Panc1 (cell line): ENCODE measurements at regions not wholly inside any gene's neighbourhood (a gene's known extent, or its start where the extent isn't known, plus 50 kb on each side); places are given as distances from the start of the nearest gene placed in this dataset.

ENCODE experiments used
- ATAC-seq: fragments of 200-7000 bp; cut with Tn5 transposase; 2 replicates; pipeline ENCODE4 v1.9.1; 2020; ENCODE audit warnings: mild to moderate bottlenecking, moderate library complexity
- BruUV-seq: library from RNA; stranded (reverse); fragments of 400-500 nt; replicated peaks from 2 replicates; lab custom pipeline; 2021; lab: Mats Ljungman, UMichigan
- CTCF ChIA-PET: fragments of 300-600 bp; sonication (Branson Sonifier 250); formaldehyde crosslinking; loops from one replicate; lab custom pipeline; 2022; ENCODE audit warnings: antibody characterized with exemption; lab: Charles Lee
- POLR2A ChIA-PET: fragments of 300-600 bp; sonication (Branson Sonifier 250); formaldehyde crosslinking; loops from one replicate; lab custom pipeline; 2022; ENCODE audit warnings: antibody characterized with exemption; lab: Charles Lee
- DNase-seq: peaks from one replicate; pipeline ENCODE4 v3.0.0-alpha.2; 2010; ENCODE audit warnings: low read depth, low spot score
- H3K27ac ChIP-seq: 2 replicates; pipeline ENCODE4 v1.5.1; 2011; ENCODE audit warnings: mild to moderate bottlenecking, low read length, inconsistent platforms
- H3K27me3 ChIP-seq: fragments of 200-500 bp; sonication (Bioruptor generic); 2 replicates; pipeline ENCODE4 v1.6.0; 2014; ENCODE audit warnings: low read length, inconsistent platforms; ENCODE audit not compliant: control insufficient read depth, insufficient read depth
- H3K36me3 ChIP-seq: fragments of 200-500 bp; sonication (Bioruptor generic); 2 replicates; pipeline ENCODE4 v1.5.1; 2014; ENCODE audit warnings: inconsistent platforms, mild to moderate bottlenecking, low read length, moderate library complexity; ENCODE audit not compliant: control insufficient read depth, insufficient read depth
- H3K4me1 ChIP-seq: 2 replicates; pipeline ENCODE4 v1.5.1; 2011; ENCODE audit warnings: inconsistent platforms, mild to moderate bottlenecking, low read length, moderate library complexity; ENCODE audit not compliant: control insufficient read depth, insufficient read depth
- H3K4me3 ChIP-seq, 2 experiments: 2 replicates each; pipeline ENCODE4 v1.5.1; 2011 to 2012; ENCODE audit warnings: low read depth in 2 of 2, low read length in 2 of 2, mild to moderate bottlenecking in 2 of 2, inconsistent platforms in 1 of 2, moderate library complexity in 1 of 2
- H3K9me3 ChIP-seq: fragments of 200-500 bp; sonication (Bioruptor generic); 2 replicates; pipeline ENCODE4 v1.5.1; 2014; ENCODE audit warnings: low read depth, mild to moderate bottlenecking, inconsistent platforms, low read length, moderate library complexity; ENCODE audit not compliant: control insufficient read depth, insufficient read depth
- POLR2AphosphoS5 ChIP-seq: IDR thresholded peaks from 2 replicates; pipeline ENCODE4 v1.6.1; 2012; ENCODE audit warnings: mild to moderate bottlenecking, low read depth, low read length, moderate library complexity
- REST ChIP-seq, 2 experiments: IDR thresholded peaks; 2 replicates each; pipeline ENCODE4 v1.6.1; 2011 to 2012; ENCODE audit warnings: low read depth in 2 of 2, control low read depth in 1 of 2, low read length in 1 of 2, mild to moderate bottlenecking in 1 of 2, moderate library complexity in 1 of 2; ENCODE audit not compliant: insufficient read depth in 1 of 2
- SIN3A ChIP-seq: IDR thresholded peaks from 2 replicates; pipeline ENCODE4 v1.6.1; 2012; ENCODE audit warnings: low read depth, mild to moderate bottlenecking, low read length, moderate library complexity, borderline replicate concordance; ENCODE audit not compliant: insufficient read depth
- TCF7L2 ChIP-seq: IDR thresholded peaks from 2 replicates; pipeline ENCODE4 v1.6.1; 2011; ENCODE audit warnings: mild to moderate bottlenecking, low read depth, low read length, inconsistent platforms
- in situ Hi-C: cut with HindIII; loops from 2 replicates; pipeline ENCODE4 v1.10.0; 2016; ENCODE audit warnings: low sequenced_read_pairs, low pct_unique_long_range_greater_than_20kb
- intact Hi-C: fragments of 100-400 bp; cut with micrococcal nuclease; formaldehyde crosslinking; loops from one replicate; pipeline ENCODE4 v1.10.0; 2022; ENCODE audit not compliant: unreplicated experiment
- TF ChIP-seq, protein P1 (sequence below): fragments of 450-650 bp; IDR thresholded peaks from 2 replicates; pipeline ENCODE4 v1.5.1; 2017; ENCODE audit warnings: mild to moderate bottlenecking

GRCh38 chr1:68293609-68294366 is 61.5 kb upstream of the WLS start:
- Histone ChIP-seq H3K4me1 (no peaks in the 10 kb centered on the region), H3K27me3 (no peaks in the 10 kb centered on the region), H3K4me3 (no peak overlapping the region), H3K9me3 (no peaks in the 10 kb centered on the region), H3K27ac (no peak overlapping the region), H3K36me3 (no peaks in the 10 kb centered on the region)
- TF ChIP-seq SIN3A = no peak
- no peak for TF ChIP-seq REST (IDR thresholded peaks at IDR 0.05; ENCODE audit: insufficient read depth in 1 of 2, low read depth in 2 of 2, low read length in 1 of 2)
- TF ChIP-seq, protein P1, sequence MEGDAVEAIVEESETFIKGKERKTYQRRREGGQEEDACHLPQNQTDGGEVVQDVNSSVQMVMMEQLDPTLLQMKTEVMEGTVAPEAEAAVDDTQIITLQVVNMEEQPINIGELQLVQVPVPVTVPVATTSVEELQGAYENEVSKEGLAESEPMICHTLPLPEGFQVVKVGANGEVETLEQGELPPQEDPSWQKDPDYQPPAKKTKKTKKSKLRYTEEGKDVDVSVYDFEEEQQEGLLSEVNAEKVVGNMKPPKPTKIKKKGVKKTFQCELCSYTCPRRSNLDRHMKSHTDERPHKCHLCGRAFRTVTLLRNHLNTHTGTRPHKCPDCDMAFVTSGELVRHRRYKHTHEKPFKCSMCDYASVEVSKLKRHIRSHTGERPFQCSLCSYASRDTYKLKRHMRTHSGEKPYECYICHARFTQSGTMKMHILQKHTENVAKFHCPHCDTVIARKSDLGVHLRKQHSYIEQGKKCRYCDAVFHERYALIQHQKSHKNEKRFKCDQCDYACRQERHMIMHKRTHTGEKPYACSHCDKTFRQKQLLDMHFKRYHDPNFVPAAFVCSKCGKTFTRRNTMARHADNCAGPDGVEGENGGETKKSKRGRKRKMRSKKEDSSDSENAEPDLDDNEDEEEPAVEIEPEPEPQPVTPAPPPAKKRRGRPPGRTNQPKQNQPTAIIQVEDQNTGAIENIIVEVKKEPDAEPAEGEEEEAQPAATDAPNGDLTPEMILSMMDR = no peak
- no peak for TF ChIP-seq POLR2AphosphoS5
- no peak for TF ChIP-seq TCF7L2
- POLR2A ChIA-PET = no interaction called here
- DNase-seq (no peak), ATAC-seq (no peak)
- no TSS peak for BruUV-seq
- CTCF ChIA-PET = no interaction called here
- in situ Hi-C loops (no loop called here), intact Hi-C loops (no loop called here)

DNA sequence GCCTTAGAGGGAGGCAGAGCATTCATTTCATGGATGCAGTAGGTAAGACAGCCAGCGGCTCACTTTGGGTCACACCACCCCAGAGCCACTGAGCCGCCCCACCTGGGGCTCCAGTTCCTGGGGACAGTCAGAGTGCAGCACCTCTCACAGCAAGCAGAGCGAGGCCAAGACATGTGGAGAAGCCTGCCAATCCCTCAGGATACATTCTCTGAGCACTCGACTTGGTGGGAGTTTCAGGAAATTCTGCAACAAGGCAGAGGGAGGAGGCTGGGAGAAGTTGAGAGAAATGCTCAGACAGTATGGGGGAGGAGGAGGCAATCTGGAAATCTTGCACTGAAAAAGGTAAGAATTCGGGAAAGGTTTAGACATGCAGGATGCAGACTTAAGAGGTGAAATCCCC is 60.8 kb upstream of the WLS start:
- Histone ChIP-seq H3K27ac (no peak overlapping the region), H3K4me3 (no peak overlapping the region), H3K9me3 (no peaks in the 10 kb centered on the region), H3K36me3 (no peaks in the 10 kb centered on the region), H3K4me1 (no peaks in the 10 kb centered on the region), H3K27me3 (no peaks in the 10 kb centered on the region)
- TF ChIP-seq POLR2AphosphoS5 = no peak
- ATAC-seq = no peak
- CTCF ChIA-PET = no interaction called here
- intact Hi-C loops = no loop called here
- in situ Hi-C loops = no loop called here
- DNase-seq = no peak
- POLR2A ChIA-PET = no interaction called here
- BruUV-seq = no TSS peak

DNA sequence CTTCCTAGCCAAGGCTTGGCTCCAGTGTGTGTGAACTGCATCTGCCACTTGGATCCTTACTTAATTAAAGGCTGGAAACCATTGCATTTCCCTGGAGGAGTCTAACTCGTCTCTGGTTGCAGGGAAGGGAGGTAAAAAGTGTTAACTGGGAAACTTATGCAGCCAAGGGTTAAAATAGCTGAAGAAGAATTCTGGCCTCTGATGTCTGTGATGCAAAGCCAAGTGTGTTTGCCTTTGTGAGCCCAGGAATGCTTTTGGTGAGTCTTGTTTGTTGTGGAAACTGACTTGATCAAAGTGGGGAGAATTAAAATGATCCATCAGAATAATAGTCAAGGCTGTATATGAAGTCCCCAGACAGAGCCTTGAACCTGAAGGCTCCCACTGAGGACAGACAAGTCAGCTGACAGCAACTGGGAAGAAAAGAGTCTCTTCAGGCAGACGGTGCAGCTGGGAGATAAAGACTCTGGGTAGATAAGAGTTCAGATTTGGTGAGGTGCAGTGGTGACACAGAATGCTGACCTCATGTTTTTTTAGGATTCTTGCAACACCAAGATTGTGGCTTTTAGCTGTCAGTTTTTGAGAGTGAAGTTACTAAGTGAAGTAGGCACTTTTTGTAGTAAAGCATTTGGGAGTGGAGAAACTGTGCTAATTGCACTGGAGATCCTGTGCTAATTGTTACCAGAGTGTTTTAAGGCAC is 59.5 kb upstream of the WLS start:
- in situ Hi-C loops (no loop called here), intact Hi-C loops (no loop called here)
- no peak for DNase-seq
- POLR2A ChIA-PET = no interaction called here
- CTCF ChIA-PET = no interaction called here
- Histone ChIP-seq H3K27ac (no peak overlapping the region), H3K27me3 (no peaks in the 10 kb centered on the region), H3K4me3 (no peak overlapping the region), H3K4me1 (no peaks in the 10 kb centered on the region), H3K36me3 (no peaks in the 10 kb centered on the region), H3K9me3 (no peaks in the 10 kb centered on the region)
- no peak for ATAC-seq
- BruUV-seq = no TSS peak
- TF ChIP-seq, protein P1 = no peak
- TF ChIP-seq TCF7L2 = no peak
- TF ChIP-seq REST (IDR thresholded peaks at IDR 0.05; ENCODE audit: insufficient read depth in 1 of 2, low read depth in 2 of 2, low read length in 1 of 2) = no peak
- TF ChIP-seq SIN3A = no peak
